DMS53 (cell line): ENCODE measurements at regions not wholly inside any gene's neighbourhood (a gene's known extent, or its start where the extent isn't known, plus 50 kb on each side); places are given as distances from the start of the nearest gene placed in this dataset.
"Not testable (repeated sequence)": the region's sequence is repeated elsewhere in the genome, so short reads cannot be mapped to it uniquely, and the experiment has no call there.

Source experiments
- DNase-seq: peaks from one replicate; lab custom pipeline; 2025; lab: John Stamatoyannopoulos, UW

- DNase-seq = peak; percentile 14
Measured at GRCh38 chrX:135632353-135632752, 81.1 kb upstream of the CT45A1 start.

GRCh38 chrX:135639066-135639780, 74.2 kb upstream of the CT45A1 start:
- DNase-seq = no peak

- DNase-seq = no peak
Measured at GRCh38 chrX:135643916-135644315, 69.5 kb upstream of the CT45A1 start.

- DNase-seq = no peak
Measured at GRCh38 chrX:135644624-135645023, 68.8 kb upstream of the CT45A1 start.

- DNase-seq = no peak
Measured at GRCh38 chrX:135649029-135649428, 64.4 kb upstream of the CT45A1 start.

GRCh38 chrX:135649561-135649960, 63.9 kb upstream of the CT45A1 start:
- DNase-seq = no peak

- DNase-seq = no peak
Measured at GRCh38 chrX:135651647-135652295, 61.7 kb upstream of the CT45A1 start.

GRCh38 chrX:135652602-135653001, 60.8 kb upstream of the CT45A1 start:
- DNase-seq = no peak

- not testable (repeated sequence) for DNase-seq
Measured at GRCh38 chrX:135657952-135658654, 55.3 kb upstream of the CT45A1 start.
